ENCODE measurements at regions not wholly inside any gene's neighbourhood (a gene's known extent, or its start where the extent isn't known, plus 50 kb on each side); places are given as distances from the start of the nearest gene placed in this dataset.

DNA sequence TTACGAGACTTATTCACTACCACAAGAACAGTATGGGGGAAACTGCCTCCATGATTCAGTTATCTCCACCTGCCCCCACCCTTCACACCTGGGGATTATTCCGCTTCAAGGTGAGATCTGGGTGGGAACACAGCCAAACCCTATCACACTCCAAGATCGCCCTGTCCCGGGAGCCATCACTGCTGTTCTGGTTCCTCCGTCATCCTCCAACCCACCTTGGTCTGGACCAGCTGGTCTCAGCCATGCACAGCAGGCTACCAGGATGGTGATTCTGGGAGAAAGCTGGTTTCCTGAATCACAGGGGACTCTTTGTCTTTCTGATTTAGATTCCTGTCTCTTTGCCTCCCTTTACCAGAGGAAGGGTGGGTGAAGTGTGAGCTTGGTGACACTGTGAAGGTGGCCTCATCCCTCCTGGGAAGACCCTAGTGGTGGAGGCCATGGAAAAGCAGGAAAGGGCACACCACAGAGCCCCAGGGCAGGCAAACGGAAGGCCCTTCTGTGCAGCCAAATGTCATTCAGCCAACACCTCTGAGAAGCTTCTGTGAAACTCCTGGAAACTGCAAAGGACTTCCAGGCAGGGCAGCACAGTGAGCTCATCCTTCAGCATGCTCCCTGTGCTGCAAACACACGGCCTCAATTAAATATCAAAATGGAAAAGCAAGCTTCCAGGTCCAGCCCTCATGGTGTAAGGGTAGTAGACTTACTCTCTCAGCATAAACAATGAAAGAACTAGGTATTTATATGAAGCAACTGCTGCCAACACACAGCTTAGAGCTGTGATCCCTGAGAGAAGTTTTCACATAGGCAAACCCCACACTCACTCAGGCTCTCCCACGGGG is 169.8 kb downstream of the ANKRD60 start:
- TF ChIP-seq, protein P1, sequence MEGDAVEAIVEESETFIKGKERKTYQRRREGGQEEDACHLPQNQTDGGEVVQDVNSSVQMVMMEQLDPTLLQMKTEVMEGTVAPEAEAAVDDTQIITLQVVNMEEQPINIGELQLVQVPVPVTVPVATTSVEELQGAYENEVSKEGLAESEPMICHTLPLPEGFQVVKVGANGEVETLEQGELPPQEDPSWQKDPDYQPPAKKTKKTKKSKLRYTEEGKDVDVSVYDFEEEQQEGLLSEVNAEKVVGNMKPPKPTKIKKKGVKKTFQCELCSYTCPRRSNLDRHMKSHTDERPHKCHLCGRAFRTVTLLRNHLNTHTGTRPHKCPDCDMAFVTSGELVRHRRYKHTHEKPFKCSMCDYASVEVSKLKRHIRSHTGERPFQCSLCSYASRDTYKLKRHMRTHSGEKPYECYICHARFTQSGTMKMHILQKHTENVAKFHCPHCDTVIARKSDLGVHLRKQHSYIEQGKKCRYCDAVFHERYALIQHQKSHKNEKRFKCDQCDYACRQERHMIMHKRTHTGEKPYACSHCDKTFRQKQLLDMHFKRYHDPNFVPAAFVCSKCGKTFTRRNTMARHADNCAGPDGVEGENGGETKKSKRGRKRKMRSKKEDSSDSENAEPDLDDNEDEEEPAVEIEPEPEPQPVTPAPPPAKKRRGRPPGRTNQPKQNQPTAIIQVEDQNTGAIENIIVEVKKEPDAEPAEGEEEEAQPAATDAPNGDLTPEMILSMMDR (conservative IDR thresholded peaks at IDR 0.05), result no peak
- no peak for TF ChIP-seq ZFX (IDR thresholded peaks at IDR 0.05)
- H3K27ac ChIP-seq, result no peak overlapping the region

DNA sequence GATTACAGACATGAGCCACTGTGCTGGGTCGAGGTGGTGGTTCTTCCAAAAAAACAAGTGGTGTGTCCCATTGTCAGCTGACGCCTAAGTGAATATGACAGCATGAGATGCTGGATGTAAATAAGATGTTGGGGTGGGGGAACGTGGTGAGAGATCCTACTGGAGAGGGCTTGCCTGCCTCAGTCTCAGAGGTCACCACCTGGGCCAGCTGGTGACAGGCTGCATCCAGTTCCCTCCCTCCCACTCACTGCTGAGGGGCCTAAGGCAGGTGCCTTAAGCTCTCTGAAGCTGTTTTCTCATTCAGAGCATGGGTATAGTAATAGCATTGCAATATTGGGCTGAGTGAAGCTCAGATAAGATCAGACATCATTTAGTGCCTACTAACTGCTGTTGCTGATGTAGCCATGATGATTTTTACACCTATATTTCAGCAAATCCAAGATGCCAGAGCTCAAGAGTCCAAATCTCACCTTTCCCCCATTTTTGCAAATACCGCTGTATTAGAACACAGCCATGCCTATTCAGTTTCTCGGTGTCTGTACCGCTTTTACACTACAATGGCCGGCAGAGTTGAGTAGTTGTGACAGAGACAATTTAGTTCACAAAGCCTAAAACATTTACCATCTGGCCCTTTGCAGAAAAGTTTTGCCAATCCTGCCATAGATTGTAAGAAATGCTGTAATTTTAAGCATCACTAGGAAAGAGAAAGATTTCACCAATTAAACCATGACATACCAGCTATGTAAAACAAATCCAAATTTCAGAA is 171.3 kb downstream of the ANKRD60 start:
- no peak overlapping the region for H3K27ac ChIP-seq
- TF ChIP-seq, protein P1 (conservative IDR thresholded peaks at IDR 0.05), result no peak
- TF ChIP-seq ZFX (IDR thresholded peaks at IDR 0.05), result no peak

DNA sequence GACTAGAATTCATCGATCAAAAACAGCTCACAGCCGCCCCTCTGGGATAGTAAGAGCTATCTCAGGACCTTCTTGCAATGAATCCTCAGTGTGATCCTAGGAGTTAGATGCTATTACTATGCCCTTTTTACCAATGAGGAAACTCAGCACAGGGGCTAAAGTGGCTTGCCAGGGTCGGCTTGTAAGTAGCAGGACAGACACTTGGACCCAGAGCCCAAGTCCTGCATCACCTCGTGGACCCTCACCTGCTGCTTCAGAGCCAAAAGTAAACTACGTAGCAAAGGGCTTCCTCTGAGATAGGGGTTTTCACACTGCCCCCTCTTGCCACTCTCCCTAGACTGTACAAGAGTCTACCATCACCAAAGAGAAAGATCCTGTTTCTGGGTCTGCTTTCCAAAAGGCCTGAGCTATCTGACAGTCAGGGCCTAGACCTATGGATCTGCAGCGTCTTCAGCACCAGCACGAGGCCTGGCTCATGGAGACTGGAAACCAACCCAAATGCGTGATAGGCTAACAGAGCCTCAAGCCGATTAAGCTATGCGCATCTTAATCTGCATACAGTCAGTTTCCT is 172.3 kb downstream of the ANKRD60 start:
- no peak overlapping the region for H3K27ac ChIP-seq
- TF ChIP-seq, protein P1 (conservative IDR thresholded peaks at IDR 0.05), result no peak
- no peak for TF ChIP-seq ZFX (IDR thresholded peaks at IDR 0.05)

DNA sequence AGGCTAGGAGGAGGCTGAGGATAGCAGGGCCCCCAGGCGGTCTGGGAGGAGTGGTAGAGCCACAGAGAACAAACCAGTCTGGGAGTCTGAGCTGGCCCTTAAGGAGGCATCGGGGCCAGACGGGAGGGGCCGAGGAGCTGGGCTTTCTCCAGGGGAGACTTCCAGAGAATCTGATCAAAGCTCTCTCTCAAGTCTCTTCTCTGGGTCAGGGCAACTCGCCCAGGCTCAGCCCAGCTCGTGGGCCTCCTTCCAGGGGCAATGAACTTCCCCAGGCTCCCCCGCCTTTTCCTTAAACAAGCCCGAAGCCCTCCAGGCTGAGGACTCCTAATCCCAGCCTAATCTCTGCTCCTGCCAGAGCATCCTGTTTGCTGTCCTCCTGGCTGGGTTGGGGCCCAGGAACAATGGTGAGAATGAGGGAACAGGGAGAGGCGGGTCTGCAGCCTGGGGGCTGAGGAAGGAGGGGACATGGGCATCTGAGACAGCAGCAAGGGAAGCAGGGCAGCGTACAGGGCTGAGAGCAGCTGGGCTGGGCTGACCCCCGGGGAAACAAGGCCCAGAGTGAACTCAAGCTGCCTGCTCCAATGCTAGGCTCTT is 173.6 kb downstream of the ANKRD60 start:
- TF ChIP-seq ZFX (IDR thresholded peaks at IDR 0.05), result no peak
- TF ChIP-seq, protein P1 (conservative IDR thresholded peaks at IDR 0.05), result no peak
- no peak overlapping the region for H3K27ac ChIP-seq

DNA sequence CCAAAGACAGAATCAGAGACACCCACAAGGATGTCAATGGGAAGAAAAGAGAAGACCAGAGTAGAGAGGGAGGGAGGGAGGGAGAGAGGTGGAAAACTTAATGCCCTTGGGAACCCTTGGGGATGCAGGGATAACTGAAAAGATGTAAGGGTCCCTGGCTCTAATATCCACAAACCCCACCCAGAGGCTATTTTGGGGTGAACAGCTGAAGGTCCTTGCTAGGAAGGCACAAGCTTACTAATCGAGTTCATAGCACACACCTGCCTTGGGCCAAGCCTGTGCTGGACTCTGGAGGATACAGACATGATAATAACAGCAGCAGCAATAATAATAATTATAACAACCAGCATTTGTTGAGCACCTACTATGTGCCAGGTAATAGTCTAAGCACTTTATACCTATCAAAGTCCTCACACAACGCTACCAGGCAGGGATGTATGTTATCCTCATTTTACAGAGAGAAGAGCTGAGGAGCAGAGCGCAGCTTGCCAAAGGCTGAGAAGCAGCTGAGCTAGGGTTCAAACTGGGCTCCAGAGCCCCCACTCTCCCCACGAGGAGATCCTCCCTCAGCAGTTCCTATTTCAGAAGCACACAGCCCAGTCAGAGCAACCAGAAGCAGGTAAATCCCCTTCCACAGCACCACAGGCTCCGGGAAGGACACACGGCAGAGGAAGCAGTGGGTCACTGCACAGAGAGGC is 174.2 kb downstream of the ANKRD60 start:
- no peak for TF ChIP-seq ZFX (IDR thresholded peaks at IDR 0.05)
- TF ChIP-seq, protein P1 (conservative IDR thresholded peaks at IDR 0.05), result no peak
- H3K27ac ChIP-seq, result no peak overlapping the region

DNA sequence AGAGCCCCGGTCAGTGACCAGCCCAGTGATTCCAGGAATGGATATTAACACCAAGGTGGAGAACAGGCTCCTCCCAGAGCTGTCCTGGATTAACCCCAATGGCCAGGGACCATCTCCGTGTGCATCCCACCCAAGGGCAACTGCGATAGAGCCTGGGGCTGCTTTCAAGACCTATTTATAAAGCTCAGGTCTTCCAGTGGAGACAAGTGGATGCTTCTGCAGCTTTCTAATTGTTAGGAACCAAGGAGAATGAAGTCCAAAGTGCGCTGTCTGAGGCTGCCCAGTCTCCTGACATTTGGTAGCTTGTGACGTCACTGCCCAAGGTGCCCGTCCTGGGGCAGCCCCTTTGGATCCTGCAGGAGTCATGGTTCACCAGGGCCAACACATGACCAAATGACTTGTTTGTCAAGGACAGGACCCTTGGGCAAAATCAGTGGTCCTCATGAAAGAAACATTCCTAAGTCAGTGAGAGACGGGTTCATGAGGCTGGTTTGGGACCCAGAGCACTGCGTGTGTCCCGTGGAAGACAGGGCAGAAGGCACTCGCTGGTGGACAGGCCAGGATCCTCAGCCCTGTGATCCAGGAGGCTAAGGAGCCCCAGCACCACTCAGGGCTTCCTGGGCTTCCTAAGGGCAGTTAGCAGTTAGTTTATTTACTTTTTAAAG is 174.9 kb downstream of the ANKRD60 start:
- no peak overlapping the region for H3K27ac ChIP-seq
- TF ChIP-seq, protein P1 (conservative IDR thresholded peaks at IDR 0.05), result no peak
- TF ChIP-seq ZFX (IDR thresholded peaks at IDR 0.05), result no peak
